AG04449 (cell line): ENCODE measurements at regions not wholly inside any gene's neighbourhood (a gene's known extent, or its start where the extent isn't known, plus 50 kb on each side); places are given as distances from the start of the nearest gene placed in this dataset.

Experiments
- CTCF ChIA-PET: fragments of 350-600 bp; formaldehyde crosslinking; extraction: SDS; loops from one replicate; lab custom pipeline; 2021; ENCODE audit warnings: antibody characterized with exemption; lab: Yijun Ruan, JAX
- POLR2A ChIA-PET: fragments of 400-600, 350-600 bp; formaldehyde crosslinking; extraction: SDS; loops from one replicate; lab custom pipeline; 2020; ENCODE audit warnings: antibody characterized with exemption, inconsistent platforms; lab: Yijun Ruan, JAX
- DNase-seq: peaks from one replicate; pipeline ENCODE4 v3.0.0-alpha.2; 2010; ENCODE audit warnings: low read depth, low spot score
- H3K4me3 ChIP-seq: 2 replicates; pipeline ENCODE4 v1.5.1; 2011; ENCODE audit warnings: low read depth, mild to moderate bottlenecking, control low read depth, low read length
- TF ChIP-seq, protein P1 (sequence below): IDR thresholded peaks from one replicate; pipeline ENCODE4 v1.5.1; 2011; ENCODE audit warnings: mild to moderate bottlenecking, moderate library complexity, low read length, control low read depth, inconsistent platforms; ENCODE audit not compliant: insufficient read depth; ENCODE audit errors: missing control alignments

DNA sequence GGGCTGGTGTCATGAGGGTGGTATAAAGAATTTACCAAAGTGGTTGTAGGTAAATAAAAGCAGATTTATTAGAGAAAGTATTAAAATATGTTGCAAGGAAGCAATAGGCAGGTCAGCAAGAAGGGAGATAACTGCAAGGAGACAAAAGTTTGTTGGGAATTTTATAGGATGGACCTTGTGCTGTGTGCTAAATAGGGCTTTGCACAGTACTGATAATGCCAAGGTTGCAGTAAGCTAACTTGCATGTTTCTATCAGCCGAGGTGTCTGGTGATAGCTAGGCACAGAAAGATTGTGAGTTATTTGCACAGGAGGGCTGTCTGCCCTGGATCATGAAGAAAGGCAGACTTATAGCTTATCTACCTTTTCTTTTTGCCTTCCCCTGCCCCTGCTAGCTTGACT is 102.5 kb upstream of the SPRED1 start:
- no peak overlapping the region for H3K4me3 ChIP-seq
- ChIA-PET POLR2A (no interaction called here), CTCF (interaction anchor here (0.9 kb wide), 1 partner anchor 154 kb away, joined by 3 read pairs; no protein-coding TSS in a partner anchor)
- TF ChIP-seq, protein P1, sequence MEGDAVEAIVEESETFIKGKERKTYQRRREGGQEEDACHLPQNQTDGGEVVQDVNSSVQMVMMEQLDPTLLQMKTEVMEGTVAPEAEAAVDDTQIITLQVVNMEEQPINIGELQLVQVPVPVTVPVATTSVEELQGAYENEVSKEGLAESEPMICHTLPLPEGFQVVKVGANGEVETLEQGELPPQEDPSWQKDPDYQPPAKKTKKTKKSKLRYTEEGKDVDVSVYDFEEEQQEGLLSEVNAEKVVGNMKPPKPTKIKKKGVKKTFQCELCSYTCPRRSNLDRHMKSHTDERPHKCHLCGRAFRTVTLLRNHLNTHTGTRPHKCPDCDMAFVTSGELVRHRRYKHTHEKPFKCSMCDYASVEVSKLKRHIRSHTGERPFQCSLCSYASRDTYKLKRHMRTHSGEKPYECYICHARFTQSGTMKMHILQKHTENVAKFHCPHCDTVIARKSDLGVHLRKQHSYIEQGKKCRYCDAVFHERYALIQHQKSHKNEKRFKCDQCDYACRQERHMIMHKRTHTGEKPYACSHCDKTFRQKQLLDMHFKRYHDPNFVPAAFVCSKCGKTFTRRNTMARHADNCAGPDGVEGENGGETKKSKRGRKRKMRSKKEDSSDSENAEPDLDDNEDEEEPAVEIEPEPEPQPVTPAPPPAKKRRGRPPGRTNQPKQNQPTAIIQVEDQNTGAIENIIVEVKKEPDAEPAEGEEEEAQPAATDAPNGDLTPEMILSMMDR, result no peak
- no peak for DNase-seq

DNA sequence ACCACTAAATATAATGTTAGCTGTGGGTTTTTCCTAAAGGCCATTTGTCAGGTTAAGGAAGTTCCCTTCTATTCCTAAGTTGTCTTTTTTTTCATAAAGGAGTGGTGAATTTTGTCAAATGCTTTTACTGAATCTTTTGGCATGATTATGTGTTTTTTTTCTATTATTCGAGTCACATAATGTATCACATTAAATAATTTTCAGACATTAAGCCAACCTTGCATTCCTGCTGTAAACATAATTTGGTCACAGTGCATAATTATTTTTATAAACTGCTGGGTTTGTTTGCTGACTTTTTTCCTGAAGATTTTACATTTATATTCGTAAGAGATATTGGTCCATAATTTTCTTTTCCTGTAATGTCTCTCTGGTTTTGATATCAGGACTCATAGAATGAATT is 101.8 kb upstream of the SPRED1 start:
- ChIA-PET POLR2A (no interaction called here), CTCF (no interaction called here)
- TF ChIP-seq, protein P1, result no peak
- no peak for DNase-seq
- no peak overlapping the region for H3K4me3 ChIP-seq

DNA sequence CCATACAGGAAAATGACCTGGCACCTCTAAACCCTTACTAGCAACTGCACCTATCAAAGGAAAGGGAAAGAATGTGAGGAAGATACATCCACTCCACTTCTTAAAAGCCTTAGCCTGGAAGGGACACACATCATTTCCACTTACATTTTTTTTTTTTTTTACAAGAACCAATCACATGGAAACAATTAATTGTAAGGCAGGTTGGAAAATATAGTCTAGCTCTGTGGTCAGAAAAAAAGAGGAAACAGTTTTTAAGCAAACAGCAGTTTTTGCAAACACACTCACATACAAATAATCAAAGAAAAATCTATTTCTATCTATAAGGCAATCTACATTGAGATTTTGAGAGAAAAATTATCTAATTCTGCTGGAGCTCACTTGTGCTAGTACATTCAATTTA is 98.9 kb upstream of the SPRED1 start:
- CTCF ChIA-PET, result no interaction called here
- H3K4me3 ChIP-seq, result no peak overlapping the region
- DNase-seq, result no peak
- POLR2A ChIA-PET, result no interaction called here
- TF ChIP-seq, protein P1, result no peak

DNA sequence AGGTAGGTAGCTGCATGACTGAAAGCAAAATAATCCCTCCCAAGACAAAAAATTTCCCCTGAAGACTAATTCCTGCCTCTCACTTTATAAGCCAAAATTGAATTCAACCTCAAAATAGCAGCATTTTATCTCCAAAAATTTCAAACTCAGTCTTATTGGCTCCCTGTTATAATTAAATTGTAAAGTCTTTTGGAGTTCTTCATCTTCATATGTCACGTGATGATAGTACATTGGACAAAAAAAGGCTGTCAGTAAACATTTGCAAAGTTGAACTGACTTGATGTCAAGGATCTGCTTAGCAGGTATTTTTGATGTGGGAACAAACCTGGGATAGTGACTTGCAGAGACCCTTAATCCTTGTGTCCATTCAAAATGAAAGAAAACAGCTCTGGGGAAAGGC is 98.4 kb upstream of the SPRED1 start:
- H3K4me3 ChIP-seq, result no peak overlapping the region
- TF ChIP-seq, protein P1, result no peak
- POLR2A ChIA-PET, result no interaction called here
- no peak for DNase-seq
- CTCF ChIA-PET, result no interaction called here

DNA sequence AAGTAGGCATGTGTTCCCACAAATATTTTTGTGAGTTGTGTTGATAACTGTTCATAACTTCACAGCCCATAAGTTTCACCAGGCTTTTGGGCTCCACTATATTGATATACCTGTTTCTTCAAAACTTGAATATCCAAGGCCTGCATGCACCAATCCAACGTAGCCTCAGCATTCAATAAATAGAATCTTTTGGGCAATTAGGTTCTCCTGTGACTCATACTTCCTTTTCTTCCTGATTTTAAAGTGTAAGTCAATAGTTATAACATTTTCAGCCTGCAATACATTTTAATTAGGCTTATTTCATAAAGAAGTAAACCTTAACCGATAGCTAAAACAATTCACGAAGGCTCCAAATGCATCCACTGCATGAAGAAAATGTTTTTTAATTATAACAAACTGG is 97.8 kb upstream of the SPRED1 start:
- DNase-seq, result no peak
- POLR2A ChIA-PET, result no interaction called here
- no peak overlapping the region for H3K4me3 ChIP-seq
- TF ChIP-seq, protein P1, result no peak
- CTCF ChIA-PET, result no interaction called here

DNA sequence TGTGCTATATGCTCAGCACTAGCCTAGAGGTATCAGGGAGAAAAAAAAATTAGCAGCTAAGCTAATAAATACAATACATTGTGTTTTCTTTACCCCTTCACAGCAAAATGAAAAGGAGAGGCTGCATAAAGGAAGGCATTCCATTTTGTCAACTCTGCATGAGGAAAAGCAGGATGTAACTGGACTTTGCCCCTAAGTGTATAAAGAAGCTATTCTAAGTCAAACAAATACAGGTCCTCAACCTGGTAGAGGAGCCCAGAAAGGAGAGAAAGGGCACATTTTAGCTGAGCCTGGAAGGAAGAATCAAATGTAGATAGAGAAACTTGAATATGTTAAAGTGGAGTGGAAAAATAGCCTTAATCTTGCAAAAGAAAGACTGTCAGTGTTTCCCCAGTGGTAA is 89.0 kb upstream of the SPRED1 start:
- POLR2A ChIA-PET, result no interaction called here
- no peak overlapping the region for H3K4me3 ChIP-seq
- CTCF ChIA-PET, result interaction anchor here (1.4 to 1.5 kb wide), 2 partner anchors 9 to 190 kb away, joined by 3 to 4 read pairs; no protein-coding TSS in a partner anchor
- DNase-seq, result no peak
- TF ChIP-seq, protein P1, result no peak
